RKO (cell line): ENCODE measurements at regions not wholly inside any gene's neighbourhood (a gene's known extent, or its start where the extent isn't known, plus 50 kb on each side); places are given as distances from the start of the nearest gene placed in this dataset.

Experiments used
- DNase-seq: peaks from one replicate; pipeline ENCODE4 v3.0.0-alpha.2; 2016; ENCODE audit warnings: low spot score

DNA sequence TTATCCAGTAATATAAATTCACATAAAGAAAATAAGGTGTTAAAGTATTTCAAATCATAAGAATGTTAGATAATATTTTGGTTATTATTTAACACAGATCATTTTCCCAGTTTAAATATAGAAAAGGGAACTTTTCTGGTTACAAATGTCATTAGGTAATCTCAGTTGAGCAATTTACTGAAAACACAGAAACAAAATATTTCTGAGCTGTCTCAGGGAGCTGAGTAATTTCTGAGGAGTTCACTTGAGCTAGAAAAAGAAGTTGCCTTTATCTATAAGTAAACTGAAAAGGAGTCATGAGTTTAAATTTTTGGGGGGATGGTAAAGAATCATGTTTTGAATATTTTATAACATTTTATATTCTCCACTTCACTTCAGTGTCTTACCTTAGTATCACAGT, 855.4 kb upstream of the ARPP21 start:
- DNase-seq: no peak

DNA sequence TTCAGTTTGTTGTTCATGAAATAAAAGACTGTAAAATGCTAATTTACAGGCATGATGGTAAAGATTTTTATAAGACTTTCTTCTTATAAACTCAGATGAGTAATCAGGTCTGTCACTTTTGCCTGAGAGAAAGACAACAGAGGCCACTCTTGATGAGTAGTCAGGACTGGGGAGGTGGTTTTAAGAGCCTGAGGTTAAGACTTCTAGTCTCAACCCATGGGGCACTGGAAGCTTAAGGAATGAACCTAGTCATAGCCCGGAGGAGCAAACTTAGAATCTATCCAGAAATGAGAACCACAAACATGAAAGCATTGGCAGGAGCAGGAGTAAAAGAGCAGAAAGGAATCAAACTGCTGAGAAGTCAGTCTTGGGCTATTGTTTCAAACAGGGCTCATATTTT, 846.3 kb upstream of the ARPP21 start:
- DNase-seq: no peak

DNA sequence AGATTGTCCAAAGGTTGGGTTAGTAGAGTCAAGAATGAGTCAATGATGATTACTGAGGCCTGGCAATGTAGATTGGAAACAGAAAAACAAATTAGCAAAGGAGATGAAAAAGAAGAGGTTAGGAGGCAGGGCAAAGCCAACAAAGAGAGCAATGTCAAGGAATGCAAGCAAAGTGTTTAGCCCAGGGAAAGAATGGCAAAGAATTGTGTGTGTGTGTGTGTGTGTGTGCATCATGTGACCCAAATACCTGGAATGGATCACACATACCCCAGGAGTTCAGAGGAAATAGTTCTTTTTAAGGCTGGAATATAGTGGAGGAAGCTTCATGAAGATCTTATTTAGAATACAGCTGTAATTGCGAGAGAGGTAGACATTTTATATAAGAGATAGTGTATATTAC, 831.7 kb upstream of the ARPP21 start:
- no peak for DNase-seq

DNA sequence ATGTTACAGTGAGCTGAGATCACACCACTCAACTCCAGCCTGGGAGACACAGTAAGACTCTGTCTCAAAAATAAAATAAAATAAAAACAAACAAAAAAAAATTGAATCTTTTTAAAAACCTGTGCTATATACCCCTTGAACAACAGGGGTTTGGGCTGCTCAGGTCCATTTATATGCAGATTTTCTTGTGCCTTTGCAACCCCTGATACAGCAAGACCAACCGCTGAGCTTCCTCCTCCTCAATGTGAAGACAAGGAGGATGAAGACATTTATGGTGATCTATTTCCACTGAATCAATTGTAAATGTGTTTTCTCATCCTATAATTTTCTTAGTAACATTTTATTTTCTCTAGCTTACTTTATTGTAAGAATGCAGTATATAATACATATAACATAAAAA, 831.0 kb upstream of the ARPP21 start:
- DNase-seq: no peak

DNA sequence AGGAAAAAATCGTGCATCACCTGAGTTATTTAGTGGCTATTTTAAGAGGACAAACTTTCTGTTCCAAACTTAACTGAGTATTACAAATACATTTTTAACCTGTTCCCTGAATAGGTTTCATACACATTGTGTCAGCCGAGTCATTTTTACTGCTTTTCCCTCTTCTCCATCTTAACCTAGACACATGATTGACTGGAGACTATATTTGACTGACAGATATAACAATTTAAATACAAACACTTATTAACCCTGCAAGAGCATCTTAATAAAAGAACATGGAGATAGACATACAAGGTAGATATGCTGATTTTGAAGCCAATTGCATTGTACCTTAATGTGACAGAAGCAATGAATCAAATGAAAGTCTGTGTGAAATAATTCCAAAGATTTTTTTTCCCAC, 810.5 kb upstream of the ARPP21 start:
- no peak for DNase-seq

DNA sequence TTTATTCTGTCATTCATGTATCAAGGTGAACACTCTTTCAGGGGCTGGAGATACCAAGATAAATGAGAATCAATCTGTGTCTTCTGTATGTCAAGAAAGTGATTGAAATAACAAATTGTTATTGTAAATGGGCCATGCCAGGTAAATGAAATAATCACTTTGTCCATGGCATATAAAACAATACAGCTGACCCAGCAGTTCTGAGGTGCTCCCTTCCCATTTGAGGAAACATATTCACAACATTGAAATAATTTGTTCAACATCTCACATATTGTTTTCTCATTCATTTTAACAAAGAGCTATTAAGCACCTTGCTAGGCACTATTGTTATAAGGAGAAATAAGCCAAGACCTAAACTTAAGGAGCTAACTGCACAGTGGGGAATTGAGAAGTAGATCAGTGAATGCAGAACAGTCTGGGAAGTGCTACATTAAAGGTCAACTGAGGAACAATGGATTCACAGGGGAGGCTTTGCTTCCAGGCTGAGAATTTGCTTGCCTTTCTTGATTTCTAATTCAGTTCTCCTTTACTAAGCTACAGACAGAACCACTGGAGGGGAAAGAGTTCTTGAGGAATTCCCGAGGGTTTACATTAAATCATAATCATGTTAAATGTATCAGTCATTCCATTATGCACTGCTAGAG, 806.3 kb upstream of the ARPP21 start:
- DNase-seq: no peak

DNA sequence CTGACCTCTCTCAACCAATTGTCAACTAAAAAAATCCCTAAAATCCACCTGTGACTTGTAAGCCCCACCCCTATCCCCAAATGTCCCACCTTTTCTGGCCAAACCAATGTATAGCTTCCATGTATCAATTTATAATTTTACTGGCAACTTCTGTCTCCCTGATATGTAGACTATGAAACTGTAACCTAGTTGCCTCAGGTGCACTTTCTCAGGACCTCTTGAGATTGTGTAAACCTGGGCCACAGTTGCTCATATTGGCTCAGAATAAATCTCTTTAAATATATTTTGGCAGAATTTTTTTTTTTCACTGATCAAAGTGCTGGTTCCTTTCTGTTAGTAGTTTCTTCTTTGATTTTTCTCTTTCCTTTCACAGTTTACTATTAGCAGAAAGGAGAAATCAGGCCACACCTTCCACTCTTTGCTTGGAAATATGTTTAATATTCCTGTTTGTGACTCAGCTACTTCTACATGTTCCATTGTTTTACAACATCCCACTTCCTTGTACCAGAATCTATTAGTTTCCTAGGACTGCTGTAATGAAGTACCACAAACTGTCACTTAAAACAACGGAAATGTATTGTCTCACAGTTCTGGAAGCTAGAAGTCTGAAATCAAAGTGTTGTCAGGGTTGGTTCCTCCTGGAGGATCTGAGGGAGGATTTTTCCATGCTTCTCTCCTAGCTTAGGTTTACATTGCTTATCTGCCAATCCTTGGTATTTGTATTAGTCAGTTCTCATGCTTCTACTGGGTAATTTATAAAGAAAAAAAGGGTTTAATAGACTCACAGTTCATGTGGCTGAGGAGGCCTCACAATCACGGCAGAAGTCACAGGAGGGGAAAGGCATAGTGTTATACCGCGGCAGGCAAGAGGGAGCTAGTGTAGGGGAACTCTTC, 801.2 kb upstream of the ARPP21 start:
- no peak for DNase-seq

DNA sequence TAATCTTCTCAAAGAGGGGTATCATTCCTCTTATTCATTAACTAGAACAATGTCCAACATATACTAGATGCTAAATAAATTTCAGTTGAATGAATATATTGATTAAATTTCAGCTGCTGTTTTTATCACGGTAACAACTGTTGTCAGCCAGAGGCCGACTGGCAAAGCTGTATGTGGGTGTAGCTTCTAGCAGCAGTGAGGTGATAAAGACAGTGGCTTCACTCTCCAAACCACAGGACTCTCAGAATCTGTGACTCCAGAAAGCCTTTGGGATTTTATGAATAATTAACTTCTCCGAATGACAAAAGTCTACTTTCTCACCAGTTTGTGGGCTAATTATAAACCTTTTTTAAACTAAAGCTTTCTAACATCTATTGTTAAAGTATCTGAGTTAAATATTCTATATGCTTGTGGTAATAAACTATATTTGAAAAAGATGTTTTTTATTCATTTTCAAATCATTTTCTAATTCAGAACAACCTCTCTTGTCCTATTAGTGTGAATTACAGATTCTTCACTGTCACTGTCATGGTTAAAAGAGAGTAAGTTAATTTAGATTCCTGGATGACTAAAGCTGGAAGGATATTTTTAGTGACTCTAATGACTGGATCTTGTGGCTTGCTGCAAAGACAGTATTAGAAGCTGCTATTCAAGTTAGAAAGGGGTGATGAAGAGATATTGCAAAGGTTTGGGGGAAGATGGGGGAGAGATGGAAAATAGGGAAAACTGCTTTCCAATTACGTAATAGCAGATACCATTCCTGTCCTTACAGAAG, 796.4 kb upstream of the ARPP21 start:
- no peak for DNase-seq

DNA sequence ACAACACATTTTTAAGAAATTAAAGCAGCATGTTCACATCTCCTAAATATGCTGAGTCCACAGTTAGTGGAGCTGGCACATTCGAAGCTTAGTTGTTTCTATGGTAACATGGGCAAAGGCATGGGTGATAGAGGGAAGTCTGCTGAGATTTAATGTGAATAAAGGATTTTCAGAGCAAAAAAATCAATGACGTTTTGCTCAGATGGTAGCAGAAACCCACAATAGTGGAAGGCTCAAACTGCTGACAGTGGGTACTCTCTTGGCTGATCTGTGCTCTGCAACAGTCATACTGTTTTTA, 795.1 kb upstream of the ARPP21 start:
- DNase-seq: no peak

DNA sequence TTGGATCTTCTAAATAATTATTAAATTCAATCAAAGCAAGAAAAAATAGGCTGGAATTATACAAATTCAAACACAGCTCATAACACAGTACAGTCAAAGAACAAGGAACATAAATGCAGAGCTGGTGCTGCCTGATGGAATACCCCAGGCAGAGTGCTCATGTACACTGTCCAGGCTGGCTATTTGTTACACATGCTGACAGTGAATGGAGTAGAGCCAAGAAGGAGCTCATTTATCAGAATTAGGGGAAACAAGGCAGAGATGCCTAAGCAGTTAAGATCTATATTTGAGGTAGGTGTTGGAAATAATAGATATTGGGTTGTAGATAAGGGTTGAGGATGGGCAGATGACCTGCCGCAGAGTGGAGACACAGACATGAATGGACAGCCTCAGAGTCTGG, 788.2 kb upstream of the ARPP21 start:
- DNase-seq: no peak

DNA sequence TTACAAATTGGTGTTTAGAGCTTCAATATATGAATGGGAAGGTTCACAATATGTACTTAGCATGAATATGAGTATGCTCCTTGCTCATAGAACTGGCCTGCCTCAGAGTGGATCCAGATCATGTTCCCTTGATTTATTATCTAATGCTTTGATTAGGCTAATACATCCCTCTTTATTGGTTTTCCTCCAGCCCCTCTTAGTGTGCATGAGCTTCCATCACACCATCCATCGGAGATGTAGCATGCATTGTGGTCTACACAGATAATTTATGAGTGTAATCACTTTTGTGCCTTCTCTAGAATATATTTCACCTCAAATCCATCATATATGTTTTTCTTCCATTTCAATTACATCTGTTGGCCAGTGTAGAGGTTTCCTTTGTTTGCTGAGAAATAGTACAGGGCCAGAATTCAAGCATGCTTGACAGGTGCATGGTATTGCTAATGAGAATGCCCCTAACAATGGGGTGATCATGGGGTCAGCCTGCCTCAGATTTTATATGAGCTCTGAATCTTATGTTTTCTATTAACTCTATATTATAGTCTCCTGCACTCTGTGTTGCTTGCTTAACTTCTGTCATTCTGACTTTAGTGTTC, 786.4 kb upstream of the ARPP21 start:
- no peak for DNase-seq

DNA sequence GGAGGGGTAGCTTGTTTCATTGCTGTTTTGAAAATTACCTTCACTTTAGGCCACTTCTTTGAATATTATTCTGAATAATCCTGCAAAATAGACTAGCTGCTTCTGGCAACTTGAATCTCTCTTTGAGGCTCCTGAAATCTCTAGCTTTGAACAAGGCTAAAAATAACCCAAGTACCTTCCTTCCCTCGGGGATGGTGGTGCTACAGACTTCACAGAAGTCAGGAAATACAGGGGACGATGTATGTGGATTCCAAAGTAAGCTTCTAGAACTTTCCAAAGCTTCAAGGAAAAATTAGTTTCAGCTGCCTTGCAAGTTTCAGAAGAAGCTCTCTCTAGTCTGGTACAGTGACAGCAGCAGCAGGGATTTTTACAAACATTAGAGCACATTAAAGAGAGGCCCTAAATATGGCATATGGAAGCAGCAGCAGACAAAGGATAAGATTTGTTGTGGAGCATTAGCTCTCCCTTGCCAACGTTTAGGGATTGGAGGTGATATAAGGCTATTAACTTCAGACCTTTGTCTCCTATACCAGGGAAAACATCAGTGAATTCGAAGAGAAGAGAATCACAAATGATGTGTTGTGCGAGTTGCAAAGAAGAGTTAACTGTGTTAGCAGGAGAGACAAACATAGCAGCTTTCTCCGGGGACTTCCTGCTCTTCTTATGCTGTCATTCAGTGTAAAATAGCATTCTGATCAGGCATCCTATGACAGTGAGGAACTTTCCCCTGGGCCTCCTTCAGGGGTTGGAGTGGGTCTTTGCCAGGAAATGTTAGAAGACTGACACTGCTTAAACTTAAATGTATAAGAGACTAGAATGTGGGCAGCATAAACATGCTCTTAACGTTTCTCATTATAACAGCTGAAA, 783.0 kb upstream of the ARPP21 start:
- DNase-seq: no peak

DNA sequence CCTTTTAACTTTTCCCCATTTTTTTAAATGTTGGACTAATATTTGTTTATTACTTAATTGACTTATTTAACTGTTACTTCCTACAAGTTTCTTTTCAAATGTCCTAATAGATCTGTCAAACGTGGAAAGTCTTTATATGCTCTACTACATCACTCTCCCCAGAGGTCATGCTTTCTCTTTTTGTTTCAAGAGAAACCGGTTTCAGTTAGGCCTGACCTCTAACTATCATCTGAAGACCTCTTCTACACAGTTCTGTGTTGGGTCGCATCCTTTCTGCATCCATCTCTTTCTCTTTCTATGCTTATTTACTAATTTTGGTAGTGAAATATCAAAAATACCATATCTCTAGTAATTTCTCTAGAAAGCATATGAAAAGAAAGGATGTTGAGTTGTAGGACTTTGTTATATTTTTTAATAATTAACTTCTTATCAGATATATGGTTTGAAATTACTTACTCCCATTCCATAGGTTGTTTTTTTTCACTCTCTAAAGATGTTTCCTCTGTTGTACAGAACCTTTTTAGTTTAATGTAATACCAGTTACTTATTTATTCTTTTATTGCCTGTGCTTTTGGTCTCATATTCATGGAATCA, 781.2 kb upstream of the ARPP21 start:
- DNase-seq: no peak

DNA sequence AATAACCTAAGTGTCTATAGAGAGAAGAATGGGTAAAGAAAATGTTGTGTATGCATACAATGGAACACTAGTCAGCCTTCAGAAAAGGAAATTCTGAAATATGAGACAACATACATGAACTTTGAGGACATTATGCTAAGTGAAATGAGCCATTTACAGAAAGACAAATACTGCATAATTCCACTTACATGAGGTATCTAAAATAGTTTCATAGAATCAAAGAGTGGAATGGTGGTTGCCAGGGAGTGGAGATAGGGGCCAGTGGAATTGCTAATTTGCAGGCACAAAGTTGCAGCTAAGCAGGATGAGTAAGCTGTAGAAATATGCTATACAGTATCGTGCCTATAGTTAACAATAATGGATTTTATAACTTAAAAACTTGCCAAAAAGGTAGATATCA, 779.6 kb upstream of the ARPP21 start:
- no peak for DNase-seq

DNA sequence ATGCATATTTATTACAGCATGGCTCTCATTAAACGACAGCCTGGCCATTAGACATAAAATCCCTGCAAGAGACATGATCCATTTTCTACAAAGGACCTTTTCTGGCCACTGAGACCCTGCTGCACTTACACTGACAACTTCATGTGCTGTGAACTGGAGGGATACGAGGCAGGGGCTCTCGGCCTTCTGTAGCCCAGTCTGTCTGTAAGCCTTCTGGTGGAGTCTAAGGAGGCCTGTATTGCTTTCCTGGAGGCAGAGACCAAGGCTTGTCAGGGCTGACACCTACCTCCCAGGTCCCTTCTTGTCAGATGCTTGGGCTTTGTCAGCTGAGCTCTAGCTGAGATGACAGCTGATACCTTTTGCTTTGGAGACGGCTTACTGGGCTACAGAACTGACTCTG, 776.9 kb upstream of the ARPP21 start:
- no peak for DNase-seq

DNA sequence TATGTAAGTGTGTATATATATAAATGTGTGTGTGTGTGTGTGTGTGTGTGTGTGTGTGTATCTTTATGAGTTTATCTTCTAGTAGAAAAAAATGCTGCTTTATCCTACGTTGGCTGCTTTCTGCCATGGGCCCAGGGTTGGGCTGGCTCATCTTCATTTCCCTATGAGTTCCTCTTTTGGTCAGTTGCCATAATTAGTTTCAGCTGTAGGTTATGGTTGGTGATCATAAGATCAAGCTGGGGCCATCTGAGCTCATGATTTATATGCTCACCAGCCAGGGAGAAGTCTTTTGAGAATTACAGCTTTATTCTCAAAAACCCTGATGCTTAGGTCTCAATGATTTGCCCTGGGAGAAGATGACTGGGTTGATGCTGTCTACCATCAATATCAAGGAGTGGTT, 775.8 kb upstream of the ARPP21 start:
- no peak for DNase-seq

DNA sequence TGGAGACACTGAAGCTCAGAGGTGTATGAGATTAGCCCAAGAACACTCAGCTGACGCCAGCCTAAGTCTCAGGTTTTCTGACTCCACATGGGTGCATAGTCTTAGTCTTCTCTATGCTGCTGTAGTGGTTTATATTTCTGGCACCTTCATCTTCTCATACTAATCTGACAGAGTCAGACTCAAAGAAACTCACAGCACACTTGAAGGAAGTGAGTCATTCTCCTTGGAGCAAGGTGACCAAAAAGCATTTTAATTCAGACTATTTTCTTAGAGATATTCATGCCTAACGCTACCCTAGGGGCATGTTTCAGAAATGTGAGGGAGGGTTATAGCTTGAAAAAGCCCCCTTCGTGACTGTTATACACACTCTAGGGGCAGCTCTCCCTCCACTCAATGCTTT, 775.3 kb upstream of the ARPP21 start:
- peak; percentile 3 for DNase-seq

DNA sequence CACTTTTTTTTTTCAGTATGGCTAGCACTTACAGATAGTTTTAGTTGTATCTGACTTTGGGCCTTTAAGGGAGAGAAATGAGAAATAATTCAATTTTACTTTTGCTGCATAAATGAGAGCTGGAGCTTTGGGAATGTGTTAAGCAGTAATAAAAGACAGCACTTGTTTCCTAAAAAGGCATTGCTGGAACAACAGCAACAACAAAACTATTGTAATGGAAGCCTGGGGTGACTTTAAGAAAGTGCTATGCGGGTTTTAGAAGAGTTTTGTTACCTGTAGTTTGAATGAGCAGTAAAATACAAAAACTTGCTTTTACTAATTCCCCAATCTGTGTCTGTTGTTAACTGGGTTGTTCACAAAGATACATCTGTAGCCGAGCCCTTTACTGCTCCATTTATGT, 774.0 kb upstream of the ARPP21 start:
- no peak for DNase-seq

DNA sequence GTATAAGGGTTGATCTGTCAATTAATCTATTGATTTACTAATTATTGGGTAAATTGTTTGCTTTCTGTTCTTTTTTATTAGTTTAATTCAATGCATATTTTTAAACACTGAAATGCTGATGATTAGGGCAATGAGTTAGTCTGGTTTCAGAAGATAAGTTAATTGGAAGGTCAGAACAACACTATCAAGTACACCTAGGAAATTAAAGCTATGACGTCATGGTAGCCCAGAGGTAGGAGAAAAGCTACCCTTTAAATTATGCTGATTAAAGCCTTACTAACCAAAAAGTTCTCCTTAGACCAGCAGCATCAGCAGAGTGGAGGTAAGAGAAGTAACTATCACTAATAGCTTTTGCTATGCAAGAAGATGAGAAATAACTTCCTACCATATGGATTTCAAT, 770.4 kb upstream of the ARPP21 start:
- DNase-seq: no peak

DNA sequence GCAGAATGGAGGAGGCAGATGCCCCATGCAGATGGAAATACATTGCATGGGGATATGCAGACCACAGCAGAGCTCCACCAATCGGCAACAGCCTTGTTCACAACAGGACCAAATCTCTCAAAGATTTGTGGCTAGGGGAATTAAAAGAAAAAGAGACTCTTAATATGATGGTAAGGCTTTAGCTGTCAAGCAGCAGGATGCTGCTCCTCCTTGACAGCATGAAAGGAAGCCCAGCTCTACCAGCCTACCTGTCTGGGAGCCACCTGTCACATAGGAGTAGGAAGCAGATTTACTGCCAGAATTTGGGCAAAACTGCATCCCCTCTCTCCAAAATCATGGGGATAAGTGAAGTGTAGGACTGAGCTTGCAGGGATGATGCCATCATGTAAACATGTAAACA, 769.6 kb upstream of the ARPP21 start:
- DNase-seq: no peak

DNA sequence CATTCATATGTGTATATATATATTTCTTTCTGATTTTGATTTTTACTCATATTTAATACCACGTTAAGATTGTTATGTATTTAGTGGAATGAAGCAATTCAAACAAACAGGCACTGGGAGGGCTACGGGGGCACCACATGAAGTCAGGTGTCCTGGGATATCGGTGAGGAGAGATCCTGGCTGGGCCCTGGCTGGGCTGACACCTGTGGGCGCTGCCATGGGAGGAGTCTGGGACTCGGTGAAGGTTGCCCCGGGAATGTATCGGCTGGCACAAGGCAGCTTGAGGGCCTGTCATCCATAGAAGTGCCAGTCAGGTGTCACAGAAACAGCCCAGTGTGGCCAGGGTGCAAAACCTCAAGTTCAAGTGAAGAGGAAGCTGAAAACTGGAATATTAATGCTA, 766.9 kb upstream of the ARPP21 start:
- no peak for DNase-seq

DNA sequence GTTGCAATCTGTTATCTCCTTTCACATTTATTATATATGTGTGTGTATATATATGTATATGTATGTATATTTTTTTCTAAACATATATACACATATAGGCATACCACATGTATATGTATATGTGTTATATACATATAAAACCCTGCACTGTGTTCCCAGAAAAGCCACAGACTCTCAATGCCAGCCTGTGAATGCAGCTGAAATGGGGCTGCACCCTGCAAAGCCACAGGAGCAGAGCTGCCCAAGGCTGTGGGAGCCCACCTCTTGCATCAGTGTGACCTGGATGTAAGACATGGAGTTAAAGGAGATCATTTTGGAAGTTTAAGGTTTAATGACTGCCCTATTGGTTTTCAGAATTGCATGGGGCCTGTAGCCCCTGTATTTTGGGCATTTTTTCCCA, 762.3 kb upstream of the ARPP21 start:
- DNase-seq: no peak
